T-helper 1 cell treated with Interleukin-12 subunit alpha and Interleukin-12 subunit beta and Interleukin-4 antibody, amounts not matched to agents 30 ng/mL and 1 ng/mL, for 36 hours (primary cell): ENCODE measurements at regions not wholly inside any gene's neighbourhood (a gene's known extent, or its start where the extent isn't known, plus 50 kb on each side); places are given as distances from the start of the nearest gene placed in this dataset.

Experiments used
- intact Hi-C: fragments of 100-400 bp; cut with micrococcal nuclease; formaldehyde crosslinking; loops from one replicate; pipeline ENCODE4 v1.15.1; 2024

- intact Hi-C loops, result no loop called here
Measured at GRCh38 chr12:28601570-28602058, 411.4 kb downstream of the CCDC91 start.

DNA sequence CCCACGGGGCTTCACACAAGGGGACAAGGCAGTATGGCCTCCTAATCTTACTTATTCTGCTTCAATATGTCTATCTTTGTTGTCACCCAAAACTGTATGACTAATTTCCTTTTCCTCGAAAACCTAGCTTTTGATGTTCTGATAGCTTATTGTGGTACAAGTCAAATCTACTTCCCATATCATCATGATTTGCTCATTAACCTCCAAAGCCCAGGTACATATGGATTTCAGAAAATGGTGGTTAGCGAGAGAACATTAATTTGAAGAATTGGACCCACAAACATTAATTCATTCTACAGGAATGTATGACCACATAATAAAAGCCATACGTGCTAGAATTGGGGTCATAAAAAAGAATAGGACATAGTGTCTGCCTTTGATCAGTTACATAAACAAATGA is 412.5 kb downstream of the CCDC91 start:
- intact Hi-C loops, result no loop called here

- intact Hi-C loops, result no loop called here
Measured at GRCh38 chr12:28603239-28603638, 413.0 kb downstream of the CCDC91 start.

DNA sequence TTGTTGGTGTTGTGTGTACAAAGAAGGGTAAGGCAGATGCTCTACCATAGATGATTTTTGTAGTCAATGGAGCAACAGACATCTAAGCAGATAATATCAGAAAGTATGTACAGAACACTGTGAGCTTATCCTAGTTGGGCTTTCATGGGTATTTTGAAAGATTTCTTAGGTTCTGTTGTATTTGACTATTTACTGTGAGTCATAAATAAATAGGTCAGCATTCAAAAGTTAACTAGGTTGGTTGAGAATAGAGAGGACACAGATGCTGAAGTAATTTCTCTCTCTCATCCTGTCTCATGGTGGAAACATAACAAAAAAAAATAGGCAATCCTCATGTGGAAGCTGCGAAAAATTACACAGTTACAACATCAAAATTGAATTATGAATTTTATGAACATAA is 413.5 kb downstream of the CCDC91 start:
- intact Hi-C loops, result no loop called here

DNA sequence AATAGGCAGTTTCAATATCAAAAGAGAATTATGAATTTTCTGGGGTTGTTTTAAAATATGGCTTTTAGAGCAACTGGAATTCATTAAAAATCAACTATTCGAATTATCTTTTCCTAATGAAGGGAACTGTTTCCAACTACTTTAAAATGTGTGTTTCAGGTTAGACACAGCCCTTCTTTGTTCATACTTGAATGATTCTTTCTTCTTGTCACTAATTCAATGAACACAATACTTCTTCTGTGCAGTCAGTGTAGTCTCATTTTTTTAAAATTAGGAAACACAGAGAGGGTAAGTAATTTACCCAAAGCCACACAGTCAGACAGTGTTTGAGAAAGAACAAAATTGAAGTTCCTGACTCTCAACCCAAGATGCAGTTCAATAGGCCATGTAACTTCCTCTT is 414.0 kb downstream of the CCDC91 start:
- intact Hi-C loops, result no loop called here

DNA sequence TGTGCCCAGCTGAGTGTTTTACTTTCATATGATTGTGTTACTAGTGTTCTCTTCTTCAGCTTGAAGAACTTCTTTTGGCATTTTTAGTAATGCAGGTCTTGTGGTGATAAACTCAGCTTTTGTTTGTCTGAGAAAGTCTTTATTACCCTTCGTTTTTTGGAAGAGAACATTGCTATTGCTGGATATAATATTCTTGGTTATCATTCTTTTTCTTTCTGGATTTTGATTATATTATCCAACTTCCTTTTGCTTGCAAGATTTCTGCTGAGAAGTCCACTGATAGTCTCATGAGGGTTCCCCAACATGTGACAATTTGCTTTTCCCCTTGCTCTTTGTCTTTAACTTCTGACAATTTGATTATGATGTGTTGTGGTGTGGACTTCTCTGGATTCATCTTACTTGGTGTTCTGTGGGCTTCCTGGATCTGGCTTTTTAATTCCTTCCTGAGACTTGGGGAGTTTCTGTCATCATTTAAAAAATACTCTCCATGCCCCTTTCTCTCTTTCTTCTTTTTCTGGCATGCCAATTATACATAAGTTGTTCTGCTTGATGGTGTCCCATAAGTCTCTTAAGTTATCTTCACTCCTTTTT is 416.8 kb downstream of the CCDC91 start:
- intact Hi-C loops, result no loop called here

DNA sequence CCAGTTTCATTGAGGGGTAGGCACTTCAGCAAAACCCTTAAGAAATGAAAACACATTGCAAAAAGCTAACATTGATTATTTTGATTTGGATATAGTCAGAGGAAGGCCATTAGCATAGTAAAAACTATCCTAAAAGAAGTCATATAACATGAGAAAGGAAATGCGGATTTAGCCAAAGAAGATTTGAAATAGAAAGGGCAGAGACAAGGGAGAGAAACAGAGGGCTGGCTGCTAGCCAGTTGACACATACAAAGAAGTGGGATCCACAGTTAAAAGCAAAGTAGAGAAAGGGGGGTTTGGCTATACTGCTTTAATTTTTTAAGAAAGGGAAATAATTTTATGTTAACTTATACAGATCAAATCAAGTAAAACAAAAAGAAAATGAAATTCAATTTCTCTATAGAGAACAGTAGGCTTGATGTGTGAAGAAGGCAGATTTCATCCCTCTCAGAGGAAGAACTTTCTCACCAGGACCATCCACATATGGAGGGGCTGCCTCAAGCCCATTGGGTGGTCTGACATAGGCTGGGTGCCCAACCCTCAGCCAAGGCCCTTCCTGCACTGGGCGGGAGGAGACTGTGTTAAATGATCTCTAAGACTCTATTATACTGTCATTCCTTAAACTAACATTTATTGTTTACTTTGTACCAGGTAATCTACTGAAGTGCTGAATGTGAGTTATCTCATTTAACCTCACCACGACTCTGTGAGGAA is 420.3 kb downstream of the CCDC91 start:
- intact Hi-C loops, result no loop called here

- intact Hi-C loops, result no loop called here
Measured at GRCh38 chr12:28611115-28611435, 420.8 kb downstream of the CCDC91 start.

- intact Hi-C loops, result no loop called here
Measured at GRCh38 chr12:28611449-28611848, 421.2 kb downstream of the CCDC91 start.

DNA sequence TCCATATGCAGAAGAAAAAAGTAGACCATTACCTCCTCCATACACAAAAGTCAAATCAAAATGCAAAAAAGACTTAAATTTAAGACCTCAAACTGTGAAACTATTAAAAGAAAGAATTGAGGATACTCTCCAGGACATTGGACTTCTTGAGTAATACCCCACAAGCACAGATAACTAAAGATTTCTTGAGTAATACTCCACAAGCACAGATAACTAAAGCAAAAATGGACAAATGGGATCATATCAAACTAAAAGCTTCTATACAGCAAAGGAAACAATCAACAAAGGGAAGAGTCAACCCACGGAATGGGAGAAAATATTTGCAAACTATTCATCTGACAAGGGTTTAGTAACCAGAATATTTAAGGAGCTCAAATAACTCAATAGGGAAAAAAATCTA is 427.9 kb downstream of the CCDC91 start:
- intact Hi-C loops, result no loop called here

DNA sequence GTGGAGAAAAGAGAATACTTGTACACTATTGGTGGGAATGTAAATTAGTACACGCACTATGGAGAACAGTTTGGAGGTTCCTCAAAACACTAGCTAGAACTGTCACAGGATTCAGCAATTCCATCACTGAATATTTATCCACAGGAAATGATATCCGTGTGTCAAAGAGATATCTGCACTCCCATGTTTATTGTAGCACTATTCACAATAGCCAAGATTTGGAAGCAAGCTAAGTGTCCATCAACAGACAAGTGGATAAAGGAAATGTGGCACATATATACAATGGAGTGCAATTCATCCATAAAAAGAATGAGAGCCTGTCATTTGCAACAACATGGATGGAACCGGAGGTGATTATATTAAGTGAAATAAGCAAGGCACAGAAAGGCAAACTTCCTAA is 428.5 kb downstream of the CCDC91 start:
- intact Hi-C loops, result no loop called here

DNA sequence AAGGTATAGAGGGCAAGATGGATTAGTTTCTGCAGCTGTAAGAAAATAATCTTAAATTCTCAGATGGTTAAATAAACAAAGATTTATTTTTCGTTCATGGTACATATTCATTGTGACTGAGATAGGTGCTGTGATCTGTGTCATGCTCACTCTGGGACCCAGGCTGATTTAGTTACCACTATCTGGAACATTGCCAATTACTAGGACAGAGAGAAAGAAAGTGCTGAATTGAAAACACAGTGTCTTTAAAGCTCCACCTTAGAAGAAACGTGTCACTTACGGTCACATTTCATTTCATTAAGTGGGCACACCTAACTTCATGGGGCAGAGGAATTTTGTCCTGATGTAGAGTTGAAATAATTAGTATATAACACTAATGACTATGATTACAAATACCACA is 430.0 kb downstream of the CCDC91 start:
- intact Hi-C loops, result no loop called here

DNA sequence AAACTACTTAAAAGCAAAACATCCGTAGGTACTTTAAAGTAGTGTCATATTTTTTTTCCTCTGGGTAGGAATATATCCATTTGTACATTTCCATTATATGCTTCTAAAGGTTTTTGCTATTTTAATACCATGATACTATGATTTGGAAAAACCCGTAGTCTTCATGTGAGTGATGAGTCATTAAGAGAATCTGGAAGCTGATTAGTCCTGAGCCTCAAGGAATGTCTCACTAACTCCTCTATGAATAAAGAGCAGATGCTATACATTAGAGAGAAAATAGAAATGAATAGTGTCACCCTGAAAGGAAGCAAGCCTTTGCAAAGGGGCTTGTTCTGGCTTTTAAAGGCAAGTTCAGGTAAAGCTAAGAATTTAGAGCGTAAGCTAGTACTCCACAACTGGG is 432.1 kb downstream of the CCDC91 start:
- intact Hi-C loops, result no loop called here

- intact Hi-C loops, result no loop called here
Measured at GRCh38 chr12:28626504-28626903, 436.2 kb downstream of the CCDC91 start.

GRCh38 chr12:28629691-28630090 is 439.4 kb downstream of the CCDC91 start:
- intact Hi-C loops, result no loop called here

- intact Hi-C loops, result no loop called here
Measured at GRCh38 chr12:28631831-28632230, 441.6 kb downstream of the CCDC91 start.

DNA sequence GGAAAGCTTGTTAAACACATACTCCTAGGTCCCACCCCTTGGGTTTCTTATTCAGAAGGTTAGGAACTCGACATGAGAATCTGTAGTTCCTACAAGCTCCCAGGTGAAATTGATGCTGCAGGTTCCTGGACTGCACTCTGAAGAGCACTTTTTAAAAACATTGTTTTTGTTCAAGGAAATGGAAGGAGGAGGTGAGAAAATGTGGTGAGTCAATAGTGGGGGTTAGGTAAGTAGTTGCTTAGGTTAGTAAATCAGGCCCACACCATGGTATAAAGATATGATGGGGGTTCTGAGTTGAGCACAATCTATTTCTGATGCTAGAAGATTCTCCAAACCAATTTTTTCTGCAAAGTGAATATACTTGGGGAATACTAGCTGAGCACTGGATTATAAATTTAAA is 450.3 kb downstream of the CCDC91 start:
- intact Hi-C loops, result no loop called here

GRCh38 chr12:28645436-28645835 is 455.2 kb downstream of the CCDC91 start:
- intact Hi-C loops, result no loop called here

DNA sequence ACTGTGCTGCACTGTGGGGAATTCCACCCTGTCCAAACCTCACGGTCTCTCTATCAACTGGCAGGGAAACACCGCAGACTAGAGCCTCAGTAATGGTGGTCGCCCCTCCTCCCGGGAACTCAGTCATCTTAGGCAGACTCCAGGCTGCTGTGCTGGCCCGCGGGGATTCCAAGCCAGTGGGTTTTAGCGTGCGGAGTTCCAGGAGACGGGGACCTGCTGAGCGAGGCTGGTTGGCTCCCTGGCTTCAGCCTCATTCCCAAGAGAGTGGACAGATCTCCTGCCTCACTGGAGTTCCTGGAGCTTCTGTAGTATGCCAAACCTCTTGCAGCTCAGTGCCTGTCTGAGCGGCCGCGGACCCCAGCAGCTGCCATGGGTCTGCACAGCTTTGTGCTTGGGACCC is 455.6 kb downstream of the CCDC91 start:
- intact Hi-C loops, result no loop called here

DNA sequence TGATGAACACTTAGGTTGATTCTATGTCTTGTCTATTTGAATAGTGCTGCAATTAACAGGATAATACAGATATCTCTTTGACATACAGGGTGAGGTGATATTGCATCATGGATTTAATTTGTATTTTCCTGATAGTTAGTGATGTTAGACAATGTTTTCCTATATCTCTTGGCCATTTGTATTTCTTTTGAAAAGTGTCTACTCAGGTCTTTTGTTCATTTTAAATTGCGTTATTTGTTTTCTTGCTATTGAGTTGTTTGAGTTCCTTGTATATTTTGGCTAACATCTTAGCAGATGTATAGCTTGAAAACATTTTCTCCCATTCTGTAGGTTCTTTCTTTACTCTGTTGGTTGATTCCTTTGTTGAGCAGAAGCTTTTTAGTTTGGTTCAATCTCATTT is 460.6 kb downstream of the CCDC91 start:
- intact Hi-C loops, result no loop called here

DNA sequence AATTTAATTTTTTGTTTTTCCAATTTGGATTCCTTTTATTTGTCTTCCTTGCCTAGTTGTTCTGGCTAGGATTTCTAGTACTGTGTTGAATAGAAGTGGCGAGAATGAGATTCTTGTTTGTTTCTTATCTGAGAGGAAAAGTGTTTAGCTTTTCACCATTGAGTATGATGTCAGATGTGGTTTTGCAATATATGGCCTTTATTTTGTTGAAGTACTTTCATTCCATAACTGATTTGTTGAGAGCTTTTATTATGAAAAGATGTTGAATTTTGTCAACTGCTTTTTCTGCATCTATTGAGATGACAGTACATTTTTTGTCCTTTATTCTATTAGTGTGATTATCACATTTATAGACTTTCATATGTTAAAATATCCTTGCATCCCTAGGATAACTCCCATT is 462.0 kb downstream of the CCDC91 start:
- intact Hi-C loops, result no loop called here

- intact Hi-C loops, result no loop called here
Measured at GRCh38 chr12:28681980-28682379, 467.1 kb upstream of the FAR2 start.

- intact Hi-C loops, result no loop called here
Measured at GRCh38 chr12:28683366-28683765, 465.7 kb upstream of the FAR2 start.
